A673 (cell line): ENCODE measurements at regions not wholly inside any gene's neighbourhood (a gene's known extent, or its start where the extent isn't known, plus 50 kb on each side); places are given as distances from the start of the nearest gene placed in this dataset.

Experiments
- BruUV-seq: library from RNA; stranded (reverse); fragments of 400-500 nt; replicated peaks from 2 replicates; lab custom pipeline; 2021; lab: Mats Ljungman, UMichigan
- CTCF ChIA-PET: fragments of 300-600 bp; sonication (Branson Sonifier 250); formaldehyde crosslinking; loops from one replicate; lab custom pipeline; 2022; ENCODE audit warnings: antibody characterized with exemption; lab: Charles Lee
- POLR2A ChIA-PET: fragments of 300-600 bp; sonication (Branson Sonifier 250); formaldehyde crosslinking; loops from one replicate; lab custom pipeline; 2022; ENCODE audit warnings: antibody characterized with exemption; ENCODE audit not compliant: low non-redundant PET; lab: Charles Lee
- DNase-seq: peaks from one replicate; pipeline ENCODE4 v3.0.0-alpha.2; 2015; ENCODE audit warnings: low spot score
- H3K27ac ChIP-seq: fragments of 200-600 bp; sonication (generic); 2 replicates; pipeline ENCODE4 v1.5.1; 2016; ENCODE audit warnings: mixed run types, low read depth, mild to moderate bottlenecking, mixed read lengths, antibody characterized with exemption, low read length; ENCODE audit not compliant: poor library complexity, severe bottlenecking
- H3K27me3 ChIP-seq: fragments of 200-600 bp; sonication (generic); replicated peaks from 2 replicates; pipeline ENCODE4 v1.6.1; 2017; ENCODE audit warnings: mixed run types, low read depth, mild to moderate bottlenecking, mixed read lengths, antibody characterized with exemption, low read length; ENCODE audit not compliant: insufficient read depth, poor library complexity
- H3K36me3 ChIP-seq: fragments of 200-600 bp; sonication (generic); 2 replicates; pipeline ENCODE4 v1.6.1; 2016; ENCODE audit warnings: mixed run types, mild to moderate bottlenecking, mixed read lengths, antibody characterized with exemption, low read length; ENCODE audit not compliant: insufficient read depth, poor library complexity, severe bottlenecking
- H3K4me1 ChIP-seq: fragments of 200-600 bp; sonication (generic); 2 replicates; pipeline ENCODE4 v1.6.1; 2017; ENCODE audit warnings: mixed run types, mild to moderate bottlenecking, mixed read lengths, antibody characterized with exemption, low read length; ENCODE audit not compliant: insufficient read depth, poor library complexity, severe bottlenecking
- H3K4me3 ChIP-seq: fragments of 200-600 bp; sonication (generic); 2 replicates; pipeline ENCODE4 v1.5.1; 2016; ENCODE audit warnings: low read depth, mixed run types, mild to moderate bottlenecking, mixed read lengths, low read length; ENCODE audit not compliant: poor library complexity, severe bottlenecking
- H3K9me3 ChIP-seq: fragments of 200-600 bp; sonication (generic); 2 replicates; pipeline ENCODE4 v1.6.1; 2016; ENCODE audit warnings: mixed run types, low read depth, mild to moderate bottlenecking, mixed read lengths, antibody characterized with exemption, low read length; ENCODE audit not compliant: poor library complexity, severe bottlenecking
- EZH2 ChIP-seq: fragments of 200-600 bp; sonication (generic); IDR thresholded peaks from 2 replicates; pipeline ENCODE4 v1.6.1; 2017; ENCODE audit warnings: borderline replicate concordance, low read depth, mild to moderate bottlenecking, mixed read lengths, antibody characterized with exemption, low read length; ENCODE audit not compliant: poor library complexity, severe bottlenecking
- intact Hi-C: fragments of 100-400 bp; cut with micrococcal nuclease; formaldehyde crosslinking; loops from one replicate; pipeline ENCODE4 v1.10.0; 2022; ENCODE audit not compliant: unreplicated experiment
- TF ChIP-seq, protein P1 (sequence below): fragments of 300-800, 200-600 bp; sonication (generic); conservative IDR thresholded peaks from 2 replicates; pipeline ENCODE4 v1.5.1; 2017; ENCODE audit warnings: low read depth, mild to moderate bottlenecking, antibody characterized with exemption, low read length, moderate library complexity, mixed read lengths

DNA sequence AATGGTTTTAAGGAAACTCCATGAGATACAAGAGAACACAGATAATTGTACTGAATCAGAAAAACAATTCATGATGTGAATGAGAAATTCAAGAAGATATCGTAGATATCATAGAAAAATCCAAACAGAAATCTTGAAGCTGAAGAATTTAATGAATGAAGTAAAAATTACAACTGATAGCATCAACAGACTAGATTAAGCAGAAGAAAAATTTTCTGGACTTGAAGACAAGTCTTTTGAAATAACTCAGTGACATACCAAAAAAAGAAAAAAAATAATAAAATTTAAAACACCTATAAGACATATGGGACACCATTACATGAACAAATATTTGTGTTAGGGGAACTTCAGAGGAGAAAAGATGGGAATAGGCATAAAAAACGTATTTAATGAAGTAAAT is 122.8 kb upstream of the SYT10 start:
- Histone ChIP-seq H3K9me3 (peaks cover 8% of the 10 kb centered on the region), H3K4me1 (no peaks in the 10 kb centered on the region), H3K27me3 (no peaks in the 10 kb centered on the region), H3K36me3 (no peaks in the 10 kb centered on the region), H3K4me3 (no peak overlapping the region), H3K27ac (no peak overlapping the region)
- ChIA-PET POLR2A (no interaction called here), CTCF (no interaction called here)
- no peak for TF ChIP-seq EZH2
- TF ChIP-seq, protein P1, sequence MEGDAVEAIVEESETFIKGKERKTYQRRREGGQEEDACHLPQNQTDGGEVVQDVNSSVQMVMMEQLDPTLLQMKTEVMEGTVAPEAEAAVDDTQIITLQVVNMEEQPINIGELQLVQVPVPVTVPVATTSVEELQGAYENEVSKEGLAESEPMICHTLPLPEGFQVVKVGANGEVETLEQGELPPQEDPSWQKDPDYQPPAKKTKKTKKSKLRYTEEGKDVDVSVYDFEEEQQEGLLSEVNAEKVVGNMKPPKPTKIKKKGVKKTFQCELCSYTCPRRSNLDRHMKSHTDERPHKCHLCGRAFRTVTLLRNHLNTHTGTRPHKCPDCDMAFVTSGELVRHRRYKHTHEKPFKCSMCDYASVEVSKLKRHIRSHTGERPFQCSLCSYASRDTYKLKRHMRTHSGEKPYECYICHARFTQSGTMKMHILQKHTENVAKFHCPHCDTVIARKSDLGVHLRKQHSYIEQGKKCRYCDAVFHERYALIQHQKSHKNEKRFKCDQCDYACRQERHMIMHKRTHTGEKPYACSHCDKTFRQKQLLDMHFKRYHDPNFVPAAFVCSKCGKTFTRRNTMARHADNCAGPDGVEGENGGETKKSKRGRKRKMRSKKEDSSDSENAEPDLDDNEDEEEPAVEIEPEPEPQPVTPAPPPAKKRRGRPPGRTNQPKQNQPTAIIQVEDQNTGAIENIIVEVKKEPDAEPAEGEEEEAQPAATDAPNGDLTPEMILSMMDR: no peak
- DNase-seq: no peak
- intact Hi-C loops: loop anchor here (10.0 kb wide), 1 partner anchor 672 kb away; no protein-coding TSS in a partner anchor
- BruUV-seq: no TSS peak

GRCh38 chr12:33566403-33566802 is 126.8 kb upstream of the SYT10 start:
- CTCF ChIA-PET: no interaction called here
- intact Hi-C loops: loop anchor here (10.0 kb wide), 1 partner anchor 668 kb away; no protein-coding TSS in a partner anchor
- BruUV-seq: no TSS peak

GRCh38 chr12:33575346-33575745 is 135.7 kb upstream of the SYT10 start:
- intact Hi-C loops: no loop called here
- Histone ChIP-seq H3K9me3 (no peaks in the 10 kb centered on the region), H3K4me3 (no peak overlapping the region), H3K4me1 (no peaks in the 10 kb centered on the region), H3K27me3 (no peaks in the 10 kb centered on the region), H3K27ac (no peak overlapping the region), H3K36me3 (no peaks in the 10 kb centered on the region)
- DNase-seq: no peak
- no TSS peak for BruUV-seq
- ChIA-PET POLR2A (no interaction called here), CTCF (no interaction called here)
- TF ChIP-seq EZH2: no peak
- TF ChIP-seq, protein P1: no peak

More at GRCh38 chr12:33566403-33566802, 126.8 kb upstream of the SYT10 start:
- no peak for DNase-seq
- POLR2A ChIA-PET: no interaction called here
- H3K9me3 ChIP-seq: peaks cover 7% of the 10 kb centered on the region
- H3K4me3 ChIP-seq: no peak overlapping the region
- no peaks in the 10 kb centered on the region for H3K36me3 ChIP-seq
- H3K4me1 ChIP-seq: no peaks in the 10 kb centered on the region
- no peaks in the 10 kb centered on the region for H3K27me3 ChIP-seq
- no peak overlapping the region for H3K27ac ChIP-seq
- TF ChIP-seq, protein P1: no peak
- no peak for TF ChIP-seq EZH2
